NB4 (cell line): ENCODE measurements at regions not wholly inside any gene's neighbourhood (a gene's known extent, or its start where the extent isn't known, plus 50 kb on each side); places are given as distances from the start of the nearest gene placed in this dataset.

Source experiments
- CTCF ChIP-seq: IDR thresholded peaks from one replicate; pipeline ENCODE4 v1.5.1; 2012; ENCODE audit warnings: low read depth, low read length
- MYC ChIP-seq: IDR thresholded peaks from 2 replicates; pipeline ENCODE4 v1.6.1; 2011; ENCODE audit warnings: low read depth, low read length
- POLR2A ChIP-seq: IDR thresholded peaks from 2 replicates; pipeline ENCODE4 v1.6.1; 2011; ENCODE audit warnings: mild to moderate bottlenecking; ENCODE audit not compliant: insufficient read length; ENCODE audit errors: extremely low read depth

GRCh38 chr4:1485280-1485679 is 79.0 kb upstream of the NKX1-1 start:
- TF ChIP-seq CTCF (no peak), POLR2A (no peak), MYC (no peak)
